GM19468 (cell line): ENCODE measurements at regions not wholly inside any gene's neighbourhood (a gene's known extent, or its start where the extent isn't known, plus 50 kb on each side); places are given as distances from the start of the nearest gene placed in this dataset.
"Not testable (repeated sequence)": the region's sequence is repeated elsewhere in the genome, so short reads cannot be mapped to it uniquely, and the experiment has no call there.

Experiments used
- ATAC-seq: cut with Tn5 transposase; IDR thresholded peaks from one replicate; pipeline ENCODE4 v1.9.1; 2021; ENCODE audit warnings: mild to moderate bottlenecking, moderate library complexity, moderate number of reproducible peaks; ENCODE audit not compliant: unreplicated experiment; ENCODE audit errors: extremely low read depth

DNA sequence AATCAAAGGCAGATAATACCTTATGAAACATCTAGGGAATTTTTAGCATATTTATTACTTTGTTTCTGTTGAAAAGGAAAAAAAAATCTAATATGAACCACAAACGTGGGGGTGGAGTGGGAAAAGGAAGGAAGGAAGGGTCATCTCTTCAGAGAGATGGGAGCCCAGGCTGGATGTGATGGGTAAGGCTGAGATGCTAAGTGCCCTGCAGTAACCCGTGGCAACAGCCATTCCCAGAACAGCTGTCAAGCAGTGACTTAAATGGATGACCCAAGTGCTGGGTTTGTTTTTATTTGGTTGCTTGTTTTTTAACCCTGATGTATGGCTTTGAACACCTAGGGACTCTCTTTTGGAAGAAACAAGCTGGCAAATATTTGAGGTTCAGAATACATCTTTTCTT is 50.7 kb upstream of the KLF7 start:
- ATAC-seq = no peak

DNA sequence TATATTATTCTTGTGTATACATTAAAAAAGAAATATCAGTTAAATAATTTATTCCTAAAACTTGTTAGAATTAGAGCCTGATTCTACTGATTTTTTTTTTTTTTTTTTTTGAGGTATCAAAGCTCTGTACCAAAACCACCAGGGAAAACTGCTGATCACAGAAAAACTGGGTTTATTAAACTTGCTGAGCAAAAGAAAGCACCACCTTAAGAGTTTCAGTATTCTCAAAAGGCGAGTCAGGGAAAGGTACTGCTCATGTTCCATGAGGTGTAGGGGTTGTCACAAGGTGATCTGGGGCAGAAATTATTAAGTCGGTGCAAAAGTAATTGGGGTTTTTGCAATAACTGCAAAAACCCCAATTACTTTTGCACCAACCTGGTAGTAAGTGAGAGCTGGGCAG is 51.7 kb upstream of the KLF7 start:
- no peak for ATAC-seq

GRCh38 chr2:207219081-207219630 is 53.4 kb upstream of the KLF7 start:
- ATAC-seq = no peak

DNA sequence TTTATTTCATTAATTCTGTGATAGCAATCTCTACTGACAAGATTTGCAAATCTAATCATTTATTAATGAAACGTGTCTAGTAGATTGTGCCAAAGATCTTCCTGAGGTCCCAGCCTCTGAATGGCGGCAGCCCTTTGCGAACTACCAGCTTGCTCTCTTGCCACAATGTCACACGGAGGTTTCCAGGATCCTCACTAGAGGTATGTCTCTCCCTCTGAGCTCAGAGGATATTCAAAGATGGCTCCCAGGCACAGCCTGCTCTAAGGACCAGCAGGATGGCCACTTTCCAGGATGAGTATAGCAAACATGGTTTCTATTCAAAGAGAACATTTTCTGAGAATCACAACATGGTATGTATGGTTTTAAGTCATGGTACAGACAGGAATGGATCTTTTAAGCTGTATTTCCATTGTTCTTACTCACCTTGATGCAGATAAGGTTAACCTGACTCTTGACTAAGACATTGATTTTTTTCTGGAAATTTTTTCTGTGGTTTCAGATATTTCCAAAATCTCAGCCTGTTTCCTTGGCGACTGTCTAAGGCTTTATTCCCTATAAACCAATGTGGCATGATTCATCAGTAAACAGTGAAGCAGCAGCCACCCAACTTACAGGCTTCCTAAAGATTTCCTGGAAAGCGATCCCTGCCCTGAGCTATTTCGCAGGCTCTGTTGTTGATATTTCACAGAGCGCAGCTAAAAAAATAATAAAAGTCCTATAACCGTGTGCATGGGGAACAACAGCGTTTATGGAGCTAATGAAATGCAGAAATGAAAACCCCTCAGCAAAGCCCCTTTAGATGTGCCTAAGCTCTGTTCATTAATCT is 54.1 kb upstream of the KLF7 start:
- no peak for ATAC-seq

- ATAC-seq = no peak
Measured at GRCh38 chr2:207221731-207222130, 56.0 kb upstream of the KLF7 start.

DNA sequence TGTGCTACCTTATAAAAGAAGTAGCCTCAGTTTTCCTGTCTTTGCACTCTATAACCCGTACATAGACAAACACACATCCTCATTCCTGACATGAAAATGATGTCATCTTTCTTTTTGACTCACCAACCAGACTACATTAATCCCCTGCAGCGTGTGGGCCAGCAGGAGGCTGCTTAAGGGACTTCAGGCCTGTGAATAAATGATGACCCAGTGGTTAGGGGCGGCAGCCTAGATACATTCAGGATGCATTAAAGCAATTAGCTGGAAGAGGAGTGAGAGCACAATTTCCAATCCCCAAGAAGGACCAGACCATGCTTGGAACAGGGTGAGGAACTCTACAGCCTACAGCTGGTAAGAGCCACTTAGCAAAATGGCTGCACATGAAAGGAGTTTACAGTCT is 57.3 kb upstream of the KLF7 start:
- peak; percentile 66 for ATAC-seq

GRCh38 chr2:207224381-207224780 is 58.6 kb upstream of the KLF7 start:
- no peak for ATAC-seq

- no peak for ATAC-seq
Measured at GRCh38 chr2:207224791-207225482, 59.2 kb upstream of the KLF7 start.

DNA sequence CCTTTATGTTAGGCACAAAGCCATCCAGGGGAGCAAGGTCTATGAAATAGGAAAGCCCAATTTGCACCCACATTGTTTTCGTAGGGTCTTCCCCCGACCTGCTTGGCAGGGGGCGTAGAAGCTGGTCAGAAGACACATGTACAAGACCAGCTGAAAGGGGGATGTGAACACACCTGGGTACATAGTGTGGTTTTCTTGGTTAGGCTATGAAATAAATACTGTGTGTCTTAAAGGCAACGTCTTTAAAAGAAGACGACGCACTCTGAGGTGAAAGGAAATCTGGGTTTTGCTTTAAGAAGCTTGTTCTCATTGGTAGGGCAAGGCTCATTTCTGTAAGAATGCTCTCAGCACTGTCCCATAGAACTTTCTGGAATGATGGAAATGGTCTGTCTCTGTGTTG is 60.0 kb upstream of the KLF7 start:
- no peak for ATAC-seq

GRCh38 chr2:207226243-207226642 is 60.5 kb upstream of the KLF7 start:
- no peak for ATAC-seq

DNA sequence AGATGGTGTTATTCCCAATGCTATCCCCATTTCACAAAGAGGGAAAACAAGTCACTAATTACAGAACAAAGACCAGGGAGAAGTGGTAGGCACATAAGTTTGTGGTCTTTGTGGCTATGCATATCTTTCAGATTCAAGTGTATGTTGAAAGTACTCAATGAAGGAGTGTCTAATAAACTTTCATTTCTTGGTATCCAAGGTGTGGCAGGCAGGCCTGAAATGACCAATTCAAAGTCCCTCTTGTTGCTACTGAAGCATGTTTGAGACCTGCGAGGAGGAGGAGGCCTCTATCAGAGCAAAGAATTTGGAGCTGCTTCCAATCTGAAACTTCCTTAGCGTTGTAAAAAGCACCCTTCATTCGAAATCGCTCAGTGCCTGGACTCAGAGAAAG is 60.9 kb upstream of the KLF7 start:
- no peak for ATAC-seq

GRCh38 chr2:207227062-207227748 is 61.5 kb upstream of the KLF7 start:
- ATAC-seq = no peak

- no peak for ATAC-seq
Measured at GRCh38 chr2:207227749-207228145, 62.0 kb upstream of the KLF7 start.

- no peak for ATAC-seq
Measured at GRCh38 chr2:207228402-207228801, 62.7 kb upstream of the KLF7 start.

DNA sequence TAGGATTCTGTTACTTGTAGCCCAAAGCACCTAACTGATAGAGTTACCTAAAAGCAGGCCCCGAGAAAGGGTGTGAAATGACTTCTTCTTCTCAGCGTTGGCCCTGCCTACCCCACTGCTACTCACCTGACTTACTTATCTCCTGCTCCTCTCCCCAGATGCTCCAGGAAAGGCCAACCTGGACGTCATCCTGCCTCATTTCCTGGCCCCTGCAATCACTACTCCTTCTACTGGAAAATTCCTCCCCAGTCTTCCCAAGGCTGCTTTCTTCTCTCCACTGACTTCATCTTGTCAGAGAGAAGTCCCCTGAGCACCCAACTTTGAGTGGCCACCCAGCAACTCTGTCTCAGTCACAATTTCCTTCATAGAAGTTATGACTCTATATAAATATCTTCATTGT is 63.4 kb upstream of the KLF7 start:
- no peak for ATAC-seq

DNA sequence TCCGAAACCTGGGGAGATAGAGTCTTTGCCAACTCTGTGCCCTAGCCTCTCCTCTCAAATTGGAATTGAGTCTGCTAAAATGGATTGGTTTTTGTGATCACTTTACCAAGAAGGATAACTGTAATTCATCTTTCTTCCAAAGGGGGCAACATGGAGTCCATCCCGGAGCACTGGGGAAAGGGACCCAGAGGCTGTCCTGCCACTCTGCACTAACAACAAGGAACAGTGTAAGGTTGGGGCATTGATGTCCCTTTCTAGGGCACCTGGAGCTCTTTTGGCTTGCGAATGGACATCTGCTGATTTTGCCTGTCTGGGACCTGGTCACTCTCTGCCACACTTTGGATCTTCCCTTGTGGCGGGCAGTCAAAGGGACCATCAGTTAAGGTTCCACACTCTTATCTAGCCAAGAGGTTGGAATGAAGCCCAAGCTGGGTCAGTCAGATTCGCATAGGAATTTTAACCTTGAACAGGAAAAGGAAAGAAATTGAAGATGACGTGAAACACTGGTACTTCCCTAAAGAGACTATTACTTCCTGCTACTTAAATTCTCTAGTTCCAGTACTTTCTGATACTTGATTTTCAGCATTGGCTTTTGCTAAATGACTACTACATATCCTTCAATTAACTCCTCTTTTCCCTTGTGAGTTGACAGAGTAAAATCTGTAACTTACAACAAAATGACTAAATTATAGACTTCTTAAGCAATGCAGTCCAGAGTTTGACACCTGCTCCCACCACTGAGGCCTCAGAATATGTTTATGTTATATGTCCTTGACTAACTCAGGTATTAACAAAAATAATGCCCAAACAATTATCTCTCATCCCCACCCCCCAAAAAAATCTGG is 64.7 kb upstream of the KLF7 start:
- no peak for ATAC-seq

GRCh38 chr2:207231106-207231865 is 65.5 kb upstream of the KLF7 start:
- ATAC-seq = no peak

DNA sequence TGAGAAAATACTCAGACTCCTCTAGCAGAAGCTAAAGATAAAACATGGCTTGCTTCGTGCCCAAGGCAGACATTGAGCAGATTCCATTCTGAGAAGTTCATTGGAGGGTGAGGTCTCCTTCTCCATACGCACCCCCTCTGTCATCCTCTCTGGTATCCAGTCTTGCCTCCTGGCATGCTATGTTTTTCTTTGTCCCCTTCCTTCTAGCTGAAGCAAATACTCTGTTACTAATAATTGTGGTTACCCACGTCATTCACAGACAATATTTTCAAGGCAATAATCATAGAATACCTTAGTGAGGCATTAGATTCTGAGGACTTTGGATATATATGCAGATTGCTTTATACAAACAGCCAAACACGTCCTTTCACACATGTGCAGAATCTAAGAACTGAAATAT is 66.2 kb upstream of the KLF7 start:
- ATAC-seq = no peak

DNA sequence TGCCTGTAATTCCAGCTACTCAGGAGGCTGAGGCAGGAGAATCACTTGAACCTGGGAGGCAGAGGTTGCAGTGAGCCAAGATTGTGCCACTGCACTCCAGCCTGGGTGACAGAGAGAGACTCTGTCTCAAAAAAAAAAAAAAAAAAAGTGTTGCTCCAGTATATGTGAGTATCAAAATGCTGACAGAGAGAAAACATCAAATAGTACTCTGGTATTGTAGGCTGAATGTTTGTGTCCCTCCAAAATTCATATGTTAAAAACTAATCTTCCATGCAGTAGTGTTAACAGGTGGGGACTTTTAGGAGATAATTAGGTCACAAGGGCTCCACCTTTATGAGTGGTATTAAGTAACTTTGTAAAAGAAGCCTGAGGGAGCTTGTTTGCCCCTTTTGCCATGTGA is 67.4 kb upstream of the KLF7 start:
- not testable (repeated sequence) for ATAC-seq
